ENCODE measurements at regions not wholly inside any gene's neighbourhood (a gene's known extent, or its start where the extent isn't known, plus 50 kb on each side); places are given as distances from the start of the nearest gene placed in this dataset.
A peak's percentile ranks its signal among the peaks of the same experiment; 100 is the strongest.

DNA sequence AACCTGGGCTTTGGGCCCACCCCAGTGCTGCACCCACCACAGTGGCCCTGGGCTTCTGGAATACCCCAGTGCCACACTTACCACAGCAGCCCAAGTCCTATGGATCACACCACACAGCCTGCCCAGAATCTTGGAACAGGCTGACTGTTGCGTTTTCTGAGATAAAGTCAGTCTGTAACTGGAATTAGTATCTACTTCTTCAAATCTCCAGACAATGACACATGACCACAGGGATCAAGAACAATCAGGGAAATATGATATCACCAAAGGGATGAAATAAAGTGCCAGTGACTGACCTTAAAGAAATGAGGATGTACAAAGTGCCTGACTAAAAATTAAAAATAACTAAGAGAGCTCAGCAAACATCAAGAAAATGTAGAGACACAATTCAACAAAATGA lies 239.7 kb upstream of the PLD5 start:
- H3K27me3 ChIP-seq (ENCODE audit: control insufficient read depth, insufficient read depth, low read length) = no peaks in the 10 kb centered on the region
- peaks cover 7% of the 10 kb centered on the region for H3K4me1 ChIP-seq (ENCODE audit: control insufficient read depth, insufficient read depth, low read length)
- H3K4me2 ChIP-seq (ENCODE audit: low read length) = peak overlapping the region; percentile 65
- H3K9ac ChIP-seq (ENCODE audit: low read depth, low read length) = peak overlapping the region; percentile 63
- H3K36me3 ChIP-seq (ENCODE audit: insufficient read depth, low read length) = no peaks in the 10 kb centered on the region
- H3K9me3 ChIP-seq (replicated peaks; ENCODE audit: low read length) = no peaks in the 10 kb centered on the region
- H3K4me3 ChIP-seq (ENCODE audit: low read length) = peak overlapping the region; percentile 5

GRCh38 chr1:242761556-242761955 lies 237.1 kb upstream of the PLD5 start:
- Histone ChIP-seq H3K9me3 (replicated peaks; ENCODE audit: low read length) (no peaks in the 10 kb centered on the region), H3K9ac (ENCODE audit: low read depth, low read length) (peak overlapping the region; percentile 54), H3K4me3 (ENCODE audit: low read length) (no peak overlapping the region), H3K27me3 (ENCODE audit: control insufficient read depth, insufficient read depth, low read length) (no peaks in the 10 kb centered on the region), H3K4me2 (ENCODE audit: low read length) (peak overlapping the region; percentile 2), H3K36me3 (ENCODE audit: insufficient read depth, low read length) (no peaks in the 10 kb centered on the region), H3K4me1 (ENCODE audit: control insufficient read depth, insufficient read depth, low read length) (peaks cover 7% of the 10 kb centered on the region)

DNA sequence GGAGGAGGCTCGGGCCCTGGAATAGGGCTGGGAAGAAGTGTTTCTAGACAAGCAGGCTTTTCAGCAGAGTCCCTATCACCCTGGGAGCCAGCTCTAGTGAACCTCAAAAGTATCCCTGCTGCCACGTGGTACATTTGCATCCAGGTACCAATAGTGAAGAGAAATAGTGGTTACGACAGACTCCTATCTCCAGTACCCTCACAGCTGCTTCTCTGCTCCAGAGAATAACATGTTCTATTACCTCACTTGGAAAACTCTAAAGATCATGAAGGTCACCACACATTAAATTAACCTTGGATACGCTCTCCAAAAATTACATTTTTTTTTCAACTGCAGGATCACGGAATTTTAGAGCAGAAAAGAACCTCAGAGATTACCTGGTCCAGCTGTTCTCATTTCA lies 230.4 kb upstream of the PLD5 start:
- H3K4me2 ChIP-seq (ENCODE audit: low read length) = no peak overlapping the region
- no peaks in the 10 kb centered on the region for H3K4me1 ChIP-seq (ENCODE audit: control insufficient read depth, insufficient read depth, low read length)
- no peaks in the 10 kb centered on the region for H3K9me3 ChIP-seq (replicated peaks; ENCODE audit: low read length)
- no peaks in the 10 kb centered on the region for H3K27me3 ChIP-seq (ENCODE audit: control insufficient read depth, insufficient read depth, low read length)
- no peak overlapping the region for H3K4me3 ChIP-seq (ENCODE audit: low read length)
- no peak overlapping the region for H3K9ac ChIP-seq (ENCODE audit: low read depth, low read length)
- H3K36me3 ChIP-seq (ENCODE audit: insufficient read depth, low read length) = no peaks in the 10 kb centered on the region

DNA sequence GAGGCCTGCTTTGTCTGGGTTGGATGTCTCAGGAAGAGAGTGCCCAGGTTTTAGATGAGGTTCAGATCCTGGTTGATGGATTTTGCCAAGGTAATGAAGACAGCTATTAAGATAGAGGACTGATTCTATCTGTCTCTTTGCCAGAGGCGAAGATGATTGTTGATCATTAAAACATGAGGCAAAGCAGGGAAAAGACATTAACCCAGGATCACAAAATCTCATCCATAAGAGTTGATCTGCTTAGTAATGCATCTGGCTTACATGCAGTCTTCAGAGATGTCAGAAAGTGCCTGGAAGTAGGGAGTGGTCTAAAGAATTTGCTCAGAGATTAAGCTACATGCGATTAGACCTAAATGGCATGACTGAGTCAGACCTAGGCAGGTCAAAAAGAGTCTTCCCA lies 229.6 kb upstream of the PLD5 start:
- no peaks in the 10 kb centered on the region for H3K27me3 ChIP-seq (ENCODE audit: control insufficient read depth, insufficient read depth, low read length)
- H3K9ac ChIP-seq (ENCODE audit: low read depth, low read length) = no peak overlapping the region
- H3K4me2 ChIP-seq (ENCODE audit: low read length) = no peak overlapping the region
- H3K9me3 ChIP-seq (replicated peaks; ENCODE audit: low read length) = no peaks in the 10 kb centered on the region
- H3K4me3 ChIP-seq (ENCODE audit: low read length) = no peak overlapping the region
- H3K4me1 ChIP-seq (ENCODE audit: control insufficient read depth, insufficient read depth, low read length) = no peaks in the 10 kb centered on the region
- no peaks in the 10 kb centered on the region for H3K36me3 ChIP-seq (ENCODE audit: insufficient read depth, low read length)

DNA sequence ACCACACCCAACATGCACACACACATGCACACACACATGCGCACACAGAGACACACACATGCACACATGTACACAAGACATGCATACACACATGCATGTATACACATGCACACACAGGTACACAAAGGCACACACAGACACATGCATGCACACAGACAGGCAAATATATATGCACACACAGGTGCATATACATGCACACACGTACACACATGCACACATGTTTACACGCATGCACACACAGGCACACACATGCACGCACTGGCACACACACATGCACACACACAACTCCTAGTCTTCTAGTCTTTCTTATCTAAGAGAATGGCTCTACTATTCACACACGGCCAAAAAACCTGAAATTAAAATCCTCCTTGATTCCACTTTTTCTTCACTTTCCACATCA lies 222.7 kb upstream of the PLD5 start:
- Histone ChIP-seq H3K4me1 (ENCODE audit: control insufficient read depth, insufficient read depth, low read length) (peaks cover 19% of the 10 kb centered on the region), H3K4me3 (ENCODE audit: low read length) (no peak overlapping the region), H3K27me3 (ENCODE audit: control insufficient read depth, insufficient read depth, low read length) (no peaks in the 10 kb centered on the region), H3K9ac (ENCODE audit: low read depth, low read length) (no peak overlapping the region), H3K4me2 (ENCODE audit: low read length) (no peak overlapping the region), H3K36me3 (ENCODE audit: insufficient read depth, low read length) (no peaks in the 10 kb centered on the region), H3K9me3 (replicated peaks; ENCODE audit: low read length) (no peaks in the 10 kb centered on the region)

DNA sequence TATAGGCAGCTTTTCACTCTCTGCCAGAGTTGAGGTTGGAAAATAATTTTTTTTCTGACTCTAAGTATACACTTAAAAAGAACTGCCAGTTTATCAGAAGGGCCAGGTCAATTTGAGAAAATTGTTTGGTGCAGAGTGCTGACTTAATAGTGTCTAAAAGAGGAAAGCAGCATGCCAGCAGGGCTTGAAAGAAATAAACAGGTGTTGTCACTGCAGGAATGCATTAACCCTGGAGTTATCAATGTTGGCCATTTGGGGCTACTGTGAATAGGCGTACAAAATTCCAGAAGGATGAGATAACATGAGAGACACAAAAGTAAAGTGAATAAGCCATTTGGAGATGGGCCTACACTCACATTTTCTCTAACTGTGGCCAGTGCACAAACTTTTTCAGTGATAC lies 220.6 kb upstream of the PLD5 start:
- no peaks in the 10 kb centered on the region for H3K36me3 ChIP-seq (ENCODE audit: insufficient read depth, low read length)
- H3K4me3 ChIP-seq (ENCODE audit: low read length) = no peak overlapping the region
- no peaks in the 10 kb centered on the region for H3K9me3 ChIP-seq (replicated peaks; ENCODE audit: low read length)
- H3K27me3 ChIP-seq (ENCODE audit: control insufficient read depth, insufficient read depth, low read length) = no peaks in the 10 kb centered on the region
- no peak overlapping the region for H3K4me2 ChIP-seq (ENCODE audit: low read length)
- peak overlapping the region; percentile 64 for H3K9ac ChIP-seq (ENCODE audit: low read depth, low read length)
- peaks cover 19% of the 10 kb centered on the region for H3K4me1 ChIP-seq (ENCODE audit: control insufficient read depth, insufficient read depth, low read length)

DNA sequence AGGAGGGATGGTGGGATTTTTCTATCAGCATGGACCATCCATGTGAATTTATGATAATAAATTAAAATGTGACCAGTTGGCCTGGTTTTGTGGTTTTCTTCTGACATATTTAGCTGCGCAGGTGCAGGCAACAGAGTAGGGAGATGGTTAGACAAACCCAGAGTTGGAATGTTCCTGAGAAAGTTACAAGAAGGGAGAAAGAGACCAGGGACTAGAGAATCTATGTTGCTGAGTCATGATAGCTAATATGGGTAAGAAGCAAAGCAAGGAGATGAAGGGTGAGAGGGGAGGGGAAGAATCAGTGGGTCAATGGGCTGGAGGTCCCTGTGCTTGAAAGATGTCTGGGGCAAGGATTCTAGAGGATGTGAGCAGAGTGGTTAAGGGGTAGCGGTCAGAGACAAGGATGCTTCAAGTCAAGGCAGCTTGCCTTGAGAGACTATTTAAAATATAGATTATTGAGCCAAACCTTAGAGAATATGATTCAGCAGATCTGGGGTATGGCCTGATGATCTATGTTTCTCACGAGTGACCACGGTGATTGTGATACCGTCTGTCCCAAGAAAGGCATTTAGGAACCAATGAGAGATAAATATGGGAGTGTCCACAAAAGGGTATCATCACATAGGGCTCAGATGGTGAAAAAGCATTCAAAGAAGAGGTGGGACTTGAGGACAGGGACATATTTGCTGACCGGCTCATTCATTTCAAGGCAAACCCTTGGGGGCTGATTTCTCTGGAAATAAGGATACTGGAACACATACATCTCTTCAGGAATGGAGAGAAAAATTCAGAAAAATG lies 219.7 kb upstream of the PLD5 start:
- Histone ChIP-seq H3K4me2 (ENCODE audit: low read length) (no peak overlapping the region), H3K36me3 (ENCODE audit: insufficient read depth, low read length) (no peaks in the 10 kb centered on the region), H3K27me3 (ENCODE audit: control insufficient read depth, insufficient read depth, low read length) (no peaks in the 10 kb centered on the region), H3K4me3 (ENCODE audit: low read length) (no peak overlapping the region), H3K4me1 (ENCODE audit: control insufficient read depth, insufficient read depth, low read length) (peaks cover 19% of the 10 kb centered on the region), H3K9ac (ENCODE audit: low read depth, low read length) (peak overlapping the region; percentile 60), H3K9me3 (replicated peaks; ENCODE audit: low read length) (no peaks in the 10 kb centered on the region)

- Histone ChIP-seq H3K4me2 (ENCODE audit: low read length) (peak overlapping the region; percentile 28), H3K36me3 (ENCODE audit: insufficient read depth, low read length) (no peaks in the 10 kb centered on the region), H3K9me3 (replicated peaks; ENCODE audit: low read length) (no peaks in the 10 kb centered on the region), H3K4me1 (ENCODE audit: control insufficient read depth, insufficient read depth, low read length) (peaks cover 4% of the 10 kb centered on the region), H3K27me3 (ENCODE audit: control insufficient read depth, insufficient read depth, low read length) (no peaks in the 10 kb centered on the region), H3K9ac (ENCODE audit: low read depth, low read length) (peak overlapping the region; percentile 52), H3K4me3 (ENCODE audit: low read length) (no peak overlapping the region)
These were observed 214.5 kb upstream of the PLD5 start for GRCh38 chr1:242738702-242739645.

DNA sequence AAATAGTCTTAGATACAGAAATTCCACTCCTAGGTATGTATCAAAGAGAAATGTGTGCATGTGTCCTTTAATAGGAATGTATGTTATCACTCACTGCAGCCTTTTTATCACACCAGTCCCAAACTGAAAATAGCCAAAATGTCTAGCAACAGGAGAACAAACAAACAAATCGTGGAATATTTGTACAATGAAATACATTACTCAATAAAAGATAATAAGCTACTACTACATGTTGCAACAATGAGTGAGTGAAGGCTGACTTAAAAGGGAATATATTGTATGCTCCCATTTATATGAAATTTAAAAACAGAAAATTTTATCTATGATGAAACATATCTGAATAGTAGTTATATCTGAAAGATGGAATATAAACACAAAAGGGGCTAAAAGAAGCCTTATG lies 212.1 kb upstream of the PLD5 start:
- Histone ChIP-seq H3K4me2 (ENCODE audit: low read length) (no peak overlapping the region), H3K9me3 (replicated peaks; ENCODE audit: low read length) (no peaks in the 10 kb centered on the region), H3K4me3 (ENCODE audit: low read length) (no peak overlapping the region), H3K27me3 (ENCODE audit: control insufficient read depth, insufficient read depth, low read length) (no peaks in the 10 kb centered on the region), H3K36me3 (ENCODE audit: insufficient read depth, low read length) (no peaks in the 10 kb centered on the region), H3K9ac (ENCODE audit: low read depth, low read length) (no peak overlapping the region), H3K4me1 (ENCODE audit: control insufficient read depth, insufficient read depth, low read length) (no peaks in the 10 kb centered on the region)

- H3K27me3 ChIP-seq (ENCODE audit: control insufficient read depth, insufficient read depth, low read length) = no peaks in the 10 kb centered on the region
- no peak overlapping the region for H3K9ac ChIP-seq (ENCODE audit: low read depth, low read length)
- no peak overlapping the region for H3K4me2 ChIP-seq (ENCODE audit: low read length)
- no peak overlapping the region for H3K4me3 ChIP-seq (ENCODE audit: low read length)
- H3K4me1 ChIP-seq (ENCODE audit: control insufficient read depth, insufficient read depth, low read length) = no peaks in the 10 kb centered on the region
- no peaks in the 10 kb centered on the region for H3K9me3 ChIP-seq (replicated peaks; ENCODE audit: low read length)
- H3K36me3 ChIP-seq (ENCODE audit: insufficient read depth, low read length) = no peaks in the 10 kb centered on the region
These were observed 210.8 kb upstream of the PLD5 start for GRCh38 chr1:242735323-242735722.

- no peaks in the 10 kb centered on the region for H3K4me1 ChIP-seq (ENCODE audit: control insufficient read depth, insufficient read depth, low read length)
- H3K9me3 ChIP-seq (replicated peaks; ENCODE audit: low read length) = no peaks in the 10 kb centered on the region
- H3K4me3 ChIP-seq (ENCODE audit: low read length) = no peak overlapping the region
- H3K36me3 ChIP-seq (ENCODE audit: insufficient read depth, low read length) = no peaks in the 10 kb centered on the region
- H3K27me3 ChIP-seq (ENCODE audit: control insufficient read depth, insufficient read depth, low read length) = no peaks in the 10 kb centered on the region
- no peak overlapping the region for H3K9ac ChIP-seq (ENCODE audit: low read depth, low read length)
- no peak overlapping the region for H3K4me2 ChIP-seq (ENCODE audit: low read length)
These were observed 206.9 kb upstream of the PLD5 start for GRCh38 chr1:242731446-242731845.

All from skeletal muscle satellite cell (primary cell).